IgD-negative memory B cell (primary cell): ENCODE measurements at regions not wholly inside any gene's neighbourhood (a gene's known extent, or its start where the extent isn't known, plus 50 kb on each side); places are given as distances from the start of the nearest gene placed in this dataset.

Experiments used
- H3K27ac Mint-ChIP-seq, 3 donors: one replicate each; pipeline ENCODE4 v1.8.0; 2020 to 2022; ENCODE audit warnings: mild to moderate bottlenecking in 3 of 3, mixed read lengths in 3 of 3, moderate library complexity in 1 of 3
- H3K27me3 Mint-ChIP-seq: one replicate; pipeline ENCODE4 v1.8.0; 2021; ENCODE audit warnings: mixed read lengths
- H3K36me3 Mint-ChIP-seq: one replicate; pipeline ENCODE4 v1.8.0; 2020; ENCODE audit warnings: mild to moderate bottlenecking, mixed read lengths
- H3K4me1 Mint-ChIP-seq, 3 donors: one replicate each; pipeline ENCODE4 v1.8.0; 2020 to 2022; ENCODE audit warnings: mixed read lengths in 3 of 3, mild to moderate bottlenecking in 1 of 3
- H3K4me3 Mint-ChIP-seq, 4 donors: one replicate each; pipeline ENCODE4 v1.8.0; 2020 to 2022; ENCODE audit warnings: mild to moderate bottlenecking in 4 of 4, mixed read lengths in 4 of 4, moderate library complexity in 3 of 4
- H3K9me3 Mint-ChIP-seq, 3 donors: one replicate each; pipeline ENCODE4 v1.8.0; 2020 to 2021; ENCODE audit warnings: mixed read lengths in 3 of 3, mild to moderate bottlenecking in 1 of 3

- Mint-ChIP-seq H3K4me1 (no peaks in the 10 kb centered on the region), H3K27ac (no peak overlapping the region), H3K4me3 (no peak overlapping the region), H3K27me3 (peaks cover 6% of the 10 kb centered on the region), H3K9me3 (peaks cover 0 to 7% (median 0%) of the 10 kb centered on the region in 3 donors), H3K36me3 (no peaks in the 10 kb centered on the region)
These were observed 246.0 kb upstream of the TANK start for GRCh38 chr2:160914217-160914616.

DNA sequence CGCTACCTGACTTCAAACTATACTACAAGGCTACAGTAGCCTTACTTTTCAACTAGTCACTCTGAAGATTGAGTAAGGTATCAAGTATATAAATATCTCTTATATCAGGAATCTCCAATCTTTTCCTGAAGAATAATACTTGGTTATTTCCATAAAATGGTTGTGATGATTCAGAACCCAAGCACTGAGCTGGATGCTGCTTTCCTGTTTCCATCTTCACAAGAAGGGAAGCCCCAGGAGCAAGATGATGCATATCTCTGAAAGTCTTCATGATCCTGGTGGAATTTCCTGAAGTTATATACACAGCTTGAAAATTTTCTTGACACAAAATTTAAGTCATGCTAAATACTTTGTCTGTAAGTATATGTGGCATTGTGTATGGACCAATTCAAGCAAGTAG, 243.9 kb upstream of the TANK start:
- no peak overlapping the region for H3K4me3 Mint-ChIP-seq
- H3K9me3 Mint-ChIP-seq, result peaks cover 0 to 7% (median 0%) of the 10 kb centered on the region in 3 donors
- H3K27me3 Mint-ChIP-seq, result no peaks in the 10 kb centered on the region
- no peaks in the 10 kb centered on the region for H3K4me1 Mint-ChIP-seq
- no peak overlapping the region for H3K27ac Mint-ChIP-seq
- no peaks in the 10 kb centered on the region for H3K36me3 Mint-ChIP-seq

DNA sequence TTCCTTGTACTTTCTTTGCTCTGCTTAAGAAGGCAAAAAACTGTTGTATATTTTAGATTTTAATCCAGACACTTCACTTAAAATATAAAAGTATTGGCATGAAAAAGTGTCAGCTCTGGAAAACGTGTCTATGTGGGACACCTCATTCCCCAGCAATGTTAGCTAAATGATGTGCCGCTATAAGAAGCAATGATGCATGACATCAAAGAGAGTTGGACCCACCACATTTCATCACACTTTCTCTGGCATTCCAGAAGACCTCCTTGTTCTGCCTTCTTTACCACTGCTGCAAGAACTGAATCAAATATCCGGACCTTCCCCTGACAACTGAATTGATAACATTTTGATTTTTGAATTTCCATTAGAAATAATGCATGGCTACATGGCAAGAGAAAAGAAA, 242.4 kb upstream of the TANK start:
- Mint-ChIP-seq H3K27ac (no peak overlapping the region), H3K4me3 (no peak overlapping the region), H3K9me3 (peaks cover 0 to 7% (median 0%) of the 10 kb centered on the region in 3 donors), H3K4me1 (no peaks in the 10 kb centered on the region), H3K36me3 (no peaks in the 10 kb centered on the region), H3K27me3 (no peaks in the 10 kb centered on the region)

GRCh38 chr2:160918258-160918657, 242.0 kb upstream of the TANK start:
- H3K36me3 Mint-ChIP-seq, result no peaks in the 10 kb centered on the region
- H3K27me3 Mint-ChIP-seq, result no peaks in the 10 kb centered on the region
- H3K27ac Mint-ChIP-seq, result no peak overlapping the region
- H3K4me1 Mint-ChIP-seq, result no peaks in the 10 kb centered on the region
- H3K9me3 Mint-ChIP-seq, result peaks cover 0 to 7% (median 0%) of the 10 kb centered on the region in 3 donors
- no peak overlapping the region for H3K4me3 Mint-ChIP-seq

GRCh38 chr2:160918906-160919503, 241.2 kb upstream of the TANK start:
- no peaks in the 10 kb centered on the region for H3K36me3 Mint-ChIP-seq
- H3K27me3 Mint-ChIP-seq, result peaks cover 1% of the 10 kb centered on the region
- H3K4me3 Mint-ChIP-seq, result no peak overlapping the region
- no peak overlapping the region for H3K27ac Mint-ChIP-seq
- no peaks in the 10 kb centered on the region for H3K4me1 Mint-ChIP-seq
- H3K9me3 Mint-ChIP-seq, result peaks cover 0 to 7% (median 0%) of the 10 kb centered on the region in 3 donors

- Mint-ChIP-seq H3K4me1 (no peaks in the 10 kb centered on the region), H3K27ac (no peak overlapping the region), H3K4me3 (no peak overlapping the region), H3K36me3 (no peaks in the 10 kb centered on the region), H3K9me3 (peaks cover 0 to 2% (median 0%) of the 10 kb centered on the region in 3 donors), H3K27me3 (peaks cover 1% of the 10 kb centered on the region)
These were observed 240.2 kb upstream of the TANK start for GRCh38 chr2:160920061-160920460.

DNA sequence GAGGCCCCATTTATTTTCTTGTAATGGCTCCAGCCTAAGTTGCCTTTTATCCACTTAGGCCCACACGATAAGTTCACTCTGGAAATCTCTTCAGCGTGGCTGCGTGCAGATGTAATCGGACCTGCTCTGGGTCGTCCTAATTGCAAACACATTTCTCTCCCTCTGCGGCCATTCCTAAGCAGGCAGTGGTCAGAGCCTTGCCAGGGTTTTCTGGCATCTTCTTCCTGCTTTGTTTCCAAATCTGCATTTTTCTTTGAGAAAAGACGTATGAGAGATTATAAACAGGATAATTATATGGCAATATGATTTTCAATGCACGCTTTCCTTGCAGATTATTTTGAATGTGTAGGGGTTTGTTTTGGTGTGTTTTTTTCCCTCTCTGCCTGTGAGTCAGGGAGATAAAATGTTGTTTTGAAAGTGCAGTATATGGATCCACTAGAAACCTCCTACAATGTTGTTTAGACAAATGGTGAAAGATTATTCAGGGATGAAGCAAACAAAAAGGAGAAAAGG, 239.4 kb upstream of the TANK start:
- no peaks in the 10 kb centered on the region for H3K4me1 Mint-ChIP-seq
- no peaks in the 10 kb centered on the region for H3K9me3 Mint-ChIP-seq
- no peaks in the 10 kb centered on the region for H3K36me3 Mint-ChIP-seq
- H3K27ac Mint-ChIP-seq, result no peak overlapping the region
- H3K4me3 Mint-ChIP-seq, result no peak overlapping the region
- peaks cover 1% of the 10 kb centered on the region for H3K27me3 Mint-ChIP-seq

GRCh38 chr2:160921386-160921964, 238.8 kb upstream of the TANK start:
- Mint-ChIP-seq H3K36me3 (no peaks in the 10 kb centered on the region), H3K4me1 (no peaks in the 10 kb centered on the region), H3K4me3 (no peak overlapping the region), H3K27ac (no peak overlapping the region), H3K27me3 (peaks cover 1% of the 10 kb centered on the region), H3K9me3 (no peaks in the 10 kb centered on the region)

DNA sequence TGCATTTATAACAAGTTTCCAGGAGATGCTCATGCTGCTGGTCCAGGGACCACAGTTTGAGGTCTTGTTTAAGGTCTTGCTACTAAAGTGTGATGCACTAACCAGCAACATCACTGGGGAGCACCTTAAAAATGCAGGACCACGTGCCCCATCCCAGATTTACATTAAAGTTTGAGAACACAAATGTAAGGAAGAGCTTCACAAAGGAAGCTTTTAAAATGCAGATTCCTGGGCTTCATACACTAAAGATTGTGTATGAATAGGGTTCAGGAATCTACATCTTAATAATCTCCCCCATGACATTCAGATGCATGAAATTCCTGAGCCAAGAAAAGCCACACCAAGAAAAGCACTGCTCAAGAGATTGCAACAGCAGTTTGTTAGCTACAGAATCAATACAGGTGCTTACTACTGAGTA, 235.3 kb upstream of the TANK start:
- H3K4me1 Mint-ChIP-seq, result no peaks in the 10 kb centered on the region
- no peak overlapping the region for H3K27ac Mint-ChIP-seq
- no peaks in the 10 kb centered on the region for H3K36me3 Mint-ChIP-seq
- H3K27me3 Mint-ChIP-seq, result peaks cover 3% of the 10 kb centered on the region
- H3K9me3 Mint-ChIP-seq, result peaks cover 0 to 2% (median 1%) of the 10 kb centered on the region in 3 donors
- no peak overlapping the region for H3K4me3 Mint-ChIP-seq

- Mint-ChIP-seq H3K4me3 (no peak overlapping the region), H3K9me3 (peaks cover 0 to 2% (median 2%) of the 10 kb centered on the region in 3 donors), H3K27ac (no peak overlapping the region), H3K4me1 (no peaks in the 10 kb centered on the region), H3K36me3 (no peaks in the 10 kb centered on the region), H3K27me3 (peaks cover 7% of the 10 kb centered on the region)
These were observed 234.3 kb upstream of the TANK start for GRCh38 chr2:160925956-160926355.

DNA sequence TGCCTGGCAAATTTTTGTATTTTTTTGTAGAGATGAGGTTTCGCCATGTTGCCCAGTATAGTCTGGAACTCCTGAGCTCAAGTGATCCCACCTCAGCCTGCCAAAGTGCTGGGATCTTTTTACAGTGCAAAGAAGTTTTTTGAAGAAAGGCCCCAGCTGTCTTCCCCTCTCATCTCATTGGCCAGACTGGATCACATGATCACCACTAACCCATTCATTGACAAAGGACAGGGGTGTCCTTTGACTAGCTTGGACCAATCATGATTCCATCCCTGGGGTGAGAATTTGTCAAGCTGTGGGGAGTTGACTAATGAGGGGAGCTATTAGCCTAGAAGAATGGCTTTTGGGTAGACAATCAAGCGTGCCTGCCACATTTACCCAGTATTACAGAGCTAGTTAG, 232.9 kb upstream of the TANK start:
- Mint-ChIP-seq H3K27ac (no peak overlapping the region), H3K4me3 (no peak overlapping the region), H3K36me3 (no peaks in the 10 kb centered on the region), H3K9me3 (peaks cover 0 to 2% (median 2%) of the 10 kb centered on the region in 3 donors), H3K4me1 (no peaks in the 10 kb centered on the region), H3K27me3 (peaks cover 11% of the 10 kb centered on the region)

- Mint-ChIP-seq H3K9me3 (peaks cover 0 to 2% (median 2%) of the 10 kb centered on the region in 3 donors), H3K36me3 (no peaks in the 10 kb centered on the region), H3K4me1 (no peaks in the 10 kb centered on the region), H3K27me3 (peaks cover 10% of the 10 kb centered on the region), H3K27ac (no peak overlapping the region), H3K4me3 (no peak overlapping the region)
These were observed 231.3 kb upstream of the TANK start for GRCh38 chr2:160928854-160929301.

DNA sequence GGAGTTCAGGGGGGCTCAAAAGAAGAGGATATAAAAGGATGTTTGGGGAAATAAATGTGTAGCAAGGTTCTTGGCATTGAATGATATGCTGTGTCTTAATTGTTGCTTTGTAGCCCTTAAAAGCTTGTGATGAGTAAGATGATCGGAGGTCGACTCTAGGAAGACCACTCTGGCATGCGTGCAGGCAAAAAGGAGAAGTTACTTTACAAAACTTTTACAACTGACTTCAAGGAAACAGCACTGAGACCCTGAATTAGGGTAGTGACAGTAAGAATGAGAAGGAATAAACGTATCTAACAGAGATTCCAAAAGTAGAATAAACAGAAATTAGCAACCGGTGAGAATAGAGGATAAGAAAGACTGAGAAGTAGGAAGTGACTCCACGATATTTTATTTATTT, 228.7 kb upstream of the TANK start:
- peaks cover 15% of the 10 kb centered on the region for H3K27me3 Mint-ChIP-seq
- H3K27ac Mint-ChIP-seq, result no peak overlapping the region
- H3K4me1 Mint-ChIP-seq, result no peaks in the 10 kb centered on the region
- H3K9me3 Mint-ChIP-seq, result peaks cover 0 to 2% (median 2%) of the 10 kb centered on the region in 3 donors
- no peaks in the 10 kb centered on the region for H3K36me3 Mint-ChIP-seq
- no peak overlapping the region for H3K4me3 Mint-ChIP-seq

GRCh38 chr2:160932960-160933359, 227.3 kb upstream of the TANK start:
- Mint-ChIP-seq H3K27me3 (peaks cover 15% of the 10 kb centered on the region), H3K27ac (no peak overlapping the region), H3K4me1 (no peaks in the 10 kb centered on the region), H3K36me3 (no peaks in the 10 kb centered on the region), H3K9me3 (peaks cover 0 to 2% (median 2%) of the 10 kb centered on the region in 3 donors), H3K4me3 (no peak overlapping the region)

GRCh38 chr2:160934263-160934662, 226.0 kb upstream of the TANK start:
- no peaks in the 10 kb centered on the region for H3K4me1 Mint-ChIP-seq
- peaks cover 0 to 4% (median 3%) of the 10 kb centered on the region in 3 donors for H3K9me3 Mint-ChIP-seq
- H3K4me3 Mint-ChIP-seq, result no peak overlapping the region
- H3K36me3 Mint-ChIP-seq, result no peaks in the 10 kb centered on the region
- H3K27me3 Mint-ChIP-seq, result peaks cover 13% of the 10 kb centered on the region
- H3K27ac Mint-ChIP-seq, result no peak overlapping the region

- Mint-ChIP-seq H3K4me1 (peaks cover 0 to 5% (median 2%) of the 10 kb centered on the region in 3 donors), H3K9me3 (peaks cover 0 to 2% (median 1%) of the 10 kb centered on the region in 3 donors), H3K27ac (no peak overlapping the region), H3K36me3 (no peaks in the 10 kb centered on the region), H3K4me3 (no peak overlapping the region), H3K27me3 (peaks cover 15% of the 10 kb centered on the region)
These were observed 225.2 kb upstream of the TANK start for GRCh38 chr2:160934991-160935390.
